ENCODE measurements at regions not wholly inside any gene's neighbourhood (a gene's known extent, or its start where the extent isn't known, plus 50 kb on each side); places are given as distances from the start of the nearest gene placed in this dataset.

GRCh38 chr2:240252191-240252871, 111.9 kb upstream of the OTOS start (continued):
- TF ChIP-seq USF1 (IDR thresholded peaks at IDR 0.05; ENCODE audit: borderline replicate concordance, low read depth), result no peak
- no peak for TF ChIP-seq POLR2AphosphoS5 (IDR thresholded peaks at IDR 0.05; ENCODE audit: low read depth, low read length)
- no peak for TF ChIP-seq FOXJ3 (CRISPR knock-in tag; IDR thresholded peaks at IDR 0.05)
- no peak for TF ChIP-seq IRF3 (IDR thresholded peaks at IDR 0.05; ENCODE audit: low read depth, low read length)

- Histone ChIP-seq H3K27me3 (ENCODE audit: insufficient read depth) (no peaks in the 10 kb centered on the region), H3K4me1 (ENCODE audit: control insufficient read depth in 1 of 2, insufficient read depth in 2 of 2, low read depth in 1 of 2, low read length in 1 of 2) (peaks cover 0 to 16% of the 10 kb centered on the region in 2 experiments; a peak in 1 of 4 replicates), H3K4me3 (ENCODE audit: low read depth in 2 of 2, low read length in 1 of 2) (no peak overlapping the region), H3K9me3 (no peaks in the 10 kb centered on the region), H3K36me3 (replicated peaks in 1 of 2; ENCODE audit: control insufficient read depth in 1 of 2, insufficient read depth in 2 of 2, low read length in 1 of 2) (no peaks in the 10 kb centered on the region), H4K20me1 (ENCODE audit: insufficient read depth) (no peaks in the 10 kb centered on the region), H3K4me2 (no peak overlapping the region), H3F3A (replicated peaks; ENCODE audit: insufficient read depth) (no peaks in the 10 kb centered on the region), H3K79me2 (ENCODE audit: insufficient read depth) (no peaks in the 10 kb centered on the region), H2AFZ (ENCODE audit: low read depth) (no peak overlapping the region), H3K27ac (ENCODE audit: low read depth in 2 of 2, low read length in 1 of 2) (no peak overlapping the region), H3K9ac (no peak overlapping the region), H3K9me2 (no peaks in the 10 kb centered on the region)
- peak; percentile 4 for DNase-seq
- WGBS (ENCODE audit: low lambda C conversion rate), result 45% methylated on average over 13 of the region's 15 CpGs
- ChIA-PET POLR2A (no interaction called here), CTCF (no interaction called here)
- no peak for TF ChIP-seq CHD2 (IDR thresholded peaks at IDR 0.05; ENCODE audit: low read length, partially characterized antibody)
- no peak for TF ChIP-seq CTCF (IDR thresholded peaks at IDR 0.05)
- no peak for TF ChIP-seq EZH2phosphoT487 (IDR thresholded peaks at IDR 0.05; ENCODE audit: borderline replicate concordance, low read depth)
- TF ChIP-seq RAD21 (IDR thresholded peaks at IDR 0.05; ENCODE audit: low read length), result no peak
- TF ChIP-seq MAX (IDR thresholded peaks at IDR 0.05; ENCODE audit: low read depth), result no peak
- no peak for TF ChIP-seq EP300 (IDR thresholded peaks at IDR 0.05; ENCODE audit: borderline replicate concordance in 1 of 2, low read depth in 1 of 2, low read length in 1 of 2)
- TF ChIP-seq ELF1 (IDR thresholded peaks at IDR 0.05), result no peak
- TF ChIP-seq SIN3A (IDR thresholded peaks at IDR 0.05; ENCODE audit: borderline replicate concordance, low read depth, low read length), result no peak
- TF ChIP-seq YY1 (IDR thresholded peaks at IDR 0.05; ENCODE audit: low read depth), result no peak
- TF ChIP-seq FOXM1 (IDR thresholded peaks at IDR 0.05; ENCODE audit: low read depth), result no peak
- no peak for TF ChIP-seq TAF1 (IDR thresholded peaks at IDR 0.05; ENCODE audit: borderline replicate concordance, low read depth, low read length)
- no peak for TF ChIP-seq SMC3 (IDR thresholded peaks at IDR 0.05; ENCODE audit: low read depth, low read length)
These were observed 112.5 kb upstream of the OTOS start for GRCh38 chr2:240252872-240253511.

All from SK-N-SH (cell line).